AG04449 (cell line): ENCODE measurements at regions not wholly inside any gene's neighbourhood (a gene's known extent, or its start where the extent isn't known, plus 50 kb on each side); places are given as distances from the start of the nearest gene placed in this dataset.

Source experiments
- CTCF ChIA-PET: fragments of 350-600 bp; formaldehyde crosslinking; extraction: SDS; loops from one replicate; lab custom pipeline; 2021; ENCODE audit warnings: antibody characterized with exemption; lab: Yijun Ruan, JAX
- POLR2A ChIA-PET: fragments of 400-600, 350-600 bp; formaldehyde crosslinking; extraction: SDS; loops from one replicate; lab custom pipeline; 2020; ENCODE audit warnings: antibody characterized with exemption, inconsistent platforms; lab: Yijun Ruan, JAX
- DNase-seq: peaks from one replicate; pipeline ENCODE4 v3.0.0-alpha.2; 2010; ENCODE audit warnings: low read depth, low spot score
- H3K4me3 ChIP-seq: 2 replicates; pipeline ENCODE4 v1.5.1; 2011; ENCODE audit warnings: low read depth, mild to moderate bottlenecking, control low read depth, low read length
- TF ChIP-seq, protein P1 (sequence below): IDR thresholded peaks from one replicate; pipeline ENCODE4 v1.5.1; 2011; ENCODE audit warnings: mild to moderate bottlenecking, moderate library complexity, low read length, control low read depth, inconsistent platforms; ENCODE audit not compliant: insufficient read depth; ENCODE audit errors: missing control alignments

DNA sequence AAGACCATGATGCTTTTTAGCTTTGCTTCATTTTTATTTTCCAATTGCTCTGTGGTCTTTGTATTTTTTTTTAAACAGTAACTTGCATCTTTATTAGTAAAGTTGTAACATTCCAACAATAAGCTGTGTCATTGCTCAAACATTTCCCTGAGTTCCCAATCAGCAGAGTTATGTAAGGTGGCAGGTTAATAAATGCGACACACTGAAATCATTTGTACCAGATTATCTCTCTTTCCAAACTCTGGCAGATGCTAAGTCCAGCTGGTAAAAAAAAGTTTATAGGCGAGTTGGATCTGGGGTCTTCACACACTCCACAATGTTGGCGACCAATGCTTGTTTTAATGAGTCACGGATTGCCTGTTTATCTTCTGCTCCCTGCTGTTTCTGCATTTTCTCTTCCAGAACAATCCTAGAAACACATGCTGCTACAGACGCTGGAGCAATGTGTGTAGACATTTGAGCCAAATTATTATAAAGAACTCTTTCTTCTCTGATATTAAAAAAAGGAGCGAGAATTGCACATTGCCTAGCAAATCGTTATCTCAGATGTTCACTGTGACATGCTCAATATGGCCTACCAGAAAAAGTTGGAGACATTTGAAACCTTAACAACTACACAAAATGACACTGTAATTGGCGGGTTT, 113.6 kb upstream of the IFNGR1 start:
- no peak overlapping the region for H3K4me3 ChIP-seq
- TF ChIP-seq, protein P1, sequence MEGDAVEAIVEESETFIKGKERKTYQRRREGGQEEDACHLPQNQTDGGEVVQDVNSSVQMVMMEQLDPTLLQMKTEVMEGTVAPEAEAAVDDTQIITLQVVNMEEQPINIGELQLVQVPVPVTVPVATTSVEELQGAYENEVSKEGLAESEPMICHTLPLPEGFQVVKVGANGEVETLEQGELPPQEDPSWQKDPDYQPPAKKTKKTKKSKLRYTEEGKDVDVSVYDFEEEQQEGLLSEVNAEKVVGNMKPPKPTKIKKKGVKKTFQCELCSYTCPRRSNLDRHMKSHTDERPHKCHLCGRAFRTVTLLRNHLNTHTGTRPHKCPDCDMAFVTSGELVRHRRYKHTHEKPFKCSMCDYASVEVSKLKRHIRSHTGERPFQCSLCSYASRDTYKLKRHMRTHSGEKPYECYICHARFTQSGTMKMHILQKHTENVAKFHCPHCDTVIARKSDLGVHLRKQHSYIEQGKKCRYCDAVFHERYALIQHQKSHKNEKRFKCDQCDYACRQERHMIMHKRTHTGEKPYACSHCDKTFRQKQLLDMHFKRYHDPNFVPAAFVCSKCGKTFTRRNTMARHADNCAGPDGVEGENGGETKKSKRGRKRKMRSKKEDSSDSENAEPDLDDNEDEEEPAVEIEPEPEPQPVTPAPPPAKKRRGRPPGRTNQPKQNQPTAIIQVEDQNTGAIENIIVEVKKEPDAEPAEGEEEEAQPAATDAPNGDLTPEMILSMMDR, result no peak
- POLR2A ChIA-PET, result no interaction called here
- CTCF ChIA-PET, result interaction anchor here (1.4 kb wide), 1 partner anchor 18 kb away, joined by 3 read pairs; no protein-coding TSS in a partner anchor
- no peak for DNase-seq

GRCh38 chr6:137323860-137324259, 104.7 kb upstream of the IFNGR1 start:
- TF ChIP-seq, protein P1, result no peak
- ChIA-PET CTCF (interaction anchor here (1.4 to 4.7 kb wide), 2 partner anchors 9 to 53 kb away, joined by 3 to 35 read pairs; no protein-coding TSS in a partner anchor), POLR2A (no interaction called here)
- no peak overlapping the region for H3K4me3 ChIP-seq
- DNase-seq, result no peak

GRCh38 chr6:137320271-137320670, 101.1 kb upstream of the IFNGR1 start:
- CTCF ChIA-PET, result interaction anchor here (2.6 kb wide), 1 partner anchor 226 kb away, joined by 8 read pairs; no protein-coding TSS in a partner anchor
- POLR2A ChIA-PET, result no interaction called here
- TF ChIP-seq, protein P1, result no peak
- no peak for DNase-seq
- no peak overlapping the region for H3K4me3 ChIP-seq

DNA sequence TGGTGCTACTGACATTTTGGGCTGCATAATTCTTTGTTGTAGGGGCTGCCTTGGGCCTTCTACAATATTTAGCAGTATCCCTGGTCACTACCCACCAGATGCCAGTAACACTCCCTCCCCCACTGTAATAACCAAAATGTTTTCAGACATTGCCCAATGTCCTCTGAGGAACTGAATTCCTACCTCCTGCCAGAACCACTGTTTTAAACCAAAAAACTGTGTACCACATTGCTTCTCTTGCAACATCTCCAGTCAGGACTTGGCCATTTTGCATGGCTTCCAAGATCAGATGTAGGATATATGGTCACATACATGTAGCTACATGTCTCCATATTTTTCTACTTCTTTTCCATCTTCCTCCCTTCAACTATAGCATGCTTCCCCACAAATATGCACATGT, 97.4 kb upstream of the IFNGR1 start:
- no peak overlapping the region for H3K4me3 ChIP-seq
- DNase-seq, result no peak
- POLR2A ChIA-PET, result no interaction called here
- TF ChIP-seq, protein P1, result no peak
- CTCF ChIA-PET, result interaction anchor here (4.0 kb wide), 1 partner anchor 39 kb away, joined by 29 read pairs; no protein-coding TSS in a partner anchor

GRCh38 chr6:137315081-137315480, 95.9 kb upstream of the IFNGR1 start:
- ChIA-PET CTCF (interaction anchor here (0.6 to 4.0 kb wide), 31 partner anchors 9 to 664 kb away, joined by 3 to 57 read pairs (median 5); no protein-coding TSS in a partner anchor), POLR2A (no interaction called here)
- DNase-seq, result no peak
- TF ChIP-seq, protein P1, result no peak
- no peak overlapping the region for H3K4me3 ChIP-seq
